Left renal pelvis (tissue), 4 donors: ENCODE measurements at regions not wholly inside any gene's neighbourhood (a gene's known extent, or its start where the extent isn't known, plus 50 kb on each side); places are given as distances from the start of the nearest gene placed in this dataset.

Experiments used
- DNase-seq, 4 donors: peaks; one replicate each; pipeline ENCODE4 v3.0.0-alpha.2; 2013; ENCODE audit warnings: low read depth in 4 of 4, low spot score in 3 of 4

DNA sequence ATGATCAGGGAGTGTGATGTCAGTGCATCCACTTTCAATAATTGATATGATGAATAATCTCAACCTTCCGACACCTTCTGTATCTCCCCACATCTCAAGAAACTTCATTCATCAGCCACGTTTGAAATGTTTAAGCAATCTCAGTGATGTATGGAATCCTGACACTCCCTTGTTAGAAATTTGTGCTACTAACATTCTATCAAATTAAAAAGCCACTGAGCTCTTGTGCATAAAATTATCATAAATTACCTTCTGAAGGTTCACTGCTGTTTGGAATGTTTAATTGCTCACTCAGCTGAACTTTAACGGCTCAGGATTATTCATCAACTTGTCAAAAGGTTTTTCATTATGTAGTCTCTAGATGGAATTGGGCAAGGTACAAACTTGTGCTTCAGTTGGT, 108.4 kb upstream of the DPH6 start:
- no peak for DNase-seq

DNA sequence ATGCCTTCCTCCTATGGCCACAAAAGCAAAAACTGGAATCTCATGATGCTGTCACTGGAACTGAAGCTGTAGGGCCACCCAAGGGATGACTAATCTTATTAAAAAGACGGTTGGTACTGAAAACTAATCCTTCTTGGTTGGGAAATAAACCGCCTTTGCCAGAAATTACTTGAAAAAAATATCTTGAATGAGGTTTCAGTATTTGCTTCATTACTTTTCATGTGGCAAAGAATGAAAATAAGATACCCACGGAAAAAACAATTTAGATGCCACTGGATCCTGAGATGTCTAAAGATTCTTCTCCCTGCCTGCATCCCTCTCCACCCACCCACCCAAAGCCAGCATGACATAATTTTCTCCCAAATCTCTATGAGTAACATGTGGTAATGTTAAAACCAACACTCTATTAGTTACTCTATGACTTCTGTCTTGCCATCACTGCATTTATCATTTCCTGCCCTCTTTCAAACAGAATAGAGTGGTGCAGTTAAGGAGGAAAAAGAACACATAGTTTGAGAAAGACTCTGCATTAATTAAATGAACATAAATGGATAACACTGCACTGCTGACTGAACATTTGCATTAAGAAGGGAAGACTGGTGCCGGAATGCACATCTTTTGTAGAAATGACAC, 111.8 kb upstream of the DPH6 start:
- no peak for DNase-seq

DNA sequence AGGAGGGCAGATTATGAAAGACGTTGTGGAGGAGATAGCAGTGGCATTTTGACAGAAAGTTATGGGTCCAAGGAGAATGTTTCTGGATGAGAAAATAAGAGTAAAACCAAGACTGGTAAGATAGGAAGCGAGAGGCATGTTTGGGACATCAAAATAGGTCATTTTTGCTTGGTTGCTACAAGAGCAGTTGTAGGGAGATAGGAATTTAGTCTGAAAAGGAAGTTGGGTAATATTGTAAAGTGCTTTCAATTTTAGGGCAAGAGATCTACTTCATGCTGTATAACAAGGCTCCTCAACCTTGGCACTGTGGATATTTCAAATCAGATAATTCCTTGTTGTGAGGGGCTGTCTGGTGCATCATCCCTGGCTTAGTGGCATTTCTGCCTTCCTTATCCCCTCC, 118.0 kb upstream of the DPH6 start:
- no peak for DNase-seq

DNA sequence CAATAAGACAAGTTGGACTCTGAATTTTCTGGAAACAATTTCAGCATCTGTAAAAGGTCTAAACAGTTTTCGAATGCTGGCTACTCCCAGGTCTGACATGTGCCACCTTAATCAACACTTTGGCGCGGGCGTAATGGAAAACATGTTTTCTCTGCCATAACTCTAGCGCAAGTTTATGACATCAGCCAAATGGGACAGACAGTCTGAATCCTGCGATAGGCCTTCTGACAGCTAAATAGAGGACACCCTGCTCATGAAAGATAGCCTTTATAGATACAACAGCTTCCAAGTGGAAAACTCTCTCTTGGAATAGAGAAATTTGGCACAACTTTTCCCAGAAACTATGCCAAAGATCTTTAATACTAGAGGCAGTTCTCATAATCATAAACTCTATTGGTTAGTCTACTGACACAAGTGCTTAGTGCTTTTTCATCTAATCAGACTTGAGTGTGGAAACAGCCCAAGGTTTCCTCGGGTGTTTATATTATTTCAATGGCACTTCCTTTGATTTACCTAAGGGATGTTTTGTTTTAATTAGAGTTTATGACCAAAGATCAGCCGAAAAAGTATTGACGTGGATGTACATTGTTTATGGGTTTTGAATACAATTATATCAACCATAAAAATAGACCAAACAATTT, 120.1 kb upstream of the DPH6 start:
- DNase-seq: no peak

DNA sequence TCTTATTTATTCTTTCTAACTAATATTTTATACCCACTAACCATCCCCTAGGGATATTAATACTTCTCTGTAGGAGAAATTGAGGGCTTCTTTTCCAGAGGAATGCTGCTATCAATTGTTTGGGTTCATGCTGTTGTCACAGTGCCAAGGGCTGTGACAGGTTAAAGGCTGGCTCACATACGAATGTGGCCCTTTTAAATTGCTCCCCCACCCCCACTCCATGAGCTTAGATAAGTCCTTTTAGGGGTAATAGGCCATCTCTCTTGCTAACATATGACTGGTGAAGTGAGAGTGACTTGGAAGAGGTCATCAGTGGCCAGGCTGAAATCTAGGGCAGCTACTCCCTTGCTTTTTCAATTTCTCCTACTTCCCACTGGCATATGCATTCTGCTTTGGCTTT, 121.9 kb upstream of the DPH6 start:
- no peak for DNase-seq

DNA sequence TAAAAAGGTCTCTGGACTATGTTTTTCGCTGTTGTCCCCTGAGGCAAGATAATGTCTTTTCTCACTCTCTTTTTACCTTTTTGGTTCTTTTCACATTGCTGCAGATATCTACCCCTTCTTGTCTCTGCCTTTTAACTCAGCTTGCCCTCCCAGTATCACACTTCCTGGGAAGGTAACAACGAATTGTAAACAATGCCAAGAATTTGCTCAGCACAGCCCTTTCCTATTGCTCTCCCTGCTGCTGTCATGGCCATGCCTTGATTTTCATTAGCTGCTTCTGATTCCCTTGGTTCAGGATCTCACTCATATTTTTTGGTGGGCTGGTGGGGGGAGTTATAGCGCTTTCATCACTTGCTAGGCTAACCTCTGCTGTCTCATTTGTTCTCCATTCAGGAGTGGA, 123.1 kb upstream of the DPH6 start:
- DNase-seq: no peak

DNA sequence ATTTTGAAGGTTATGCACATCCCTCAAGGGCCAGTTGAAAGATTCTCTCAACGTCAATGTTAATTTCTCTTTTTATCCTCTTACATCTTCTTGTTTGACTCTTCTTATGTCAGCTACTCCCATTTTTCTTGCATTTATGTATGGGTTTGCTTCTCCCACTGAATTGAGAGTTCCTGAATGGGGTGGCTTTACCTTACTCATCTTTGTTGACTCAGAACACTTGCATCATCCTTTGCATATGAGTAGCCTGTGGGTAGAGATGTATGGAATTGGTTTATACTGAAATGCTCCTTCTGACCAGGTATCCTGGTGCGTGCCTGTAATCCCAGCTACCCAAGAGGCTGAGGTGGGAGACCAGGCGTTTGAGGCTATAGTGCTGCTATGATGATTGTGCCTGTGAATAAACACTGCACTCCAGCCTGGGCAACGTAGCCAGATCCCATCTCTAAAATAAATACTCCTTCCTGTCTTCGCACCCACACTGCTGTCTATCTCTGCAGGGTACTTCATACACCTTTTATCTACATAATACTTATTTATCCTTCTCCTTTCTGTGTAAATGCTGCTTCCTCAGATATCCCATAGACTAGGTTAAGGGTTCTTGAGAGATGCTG, 123.6 kb upstream of the DPH6 start:
- DNase-seq: no peak

DNA sequence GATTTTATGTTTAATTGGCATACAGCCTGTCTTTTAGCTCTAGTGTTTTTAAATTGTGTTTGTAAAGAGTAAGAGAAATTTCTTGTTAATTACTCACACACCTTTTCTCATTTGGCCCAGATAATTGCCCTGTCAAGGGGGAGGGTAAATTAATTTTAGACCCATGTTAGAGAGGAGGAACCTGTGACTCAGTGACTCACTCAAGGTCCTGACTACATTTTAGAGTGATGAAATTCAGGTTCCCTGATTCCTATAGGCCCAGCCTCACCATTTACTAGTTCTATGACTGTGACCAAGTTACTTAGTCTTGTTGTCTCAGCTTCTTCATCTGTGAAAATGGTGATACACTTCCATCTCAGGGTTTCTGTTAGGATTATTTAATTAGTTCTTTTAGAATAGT, 125.2 kb upstream of the DPH6 start:
- no peak for DNase-seq

DNA sequence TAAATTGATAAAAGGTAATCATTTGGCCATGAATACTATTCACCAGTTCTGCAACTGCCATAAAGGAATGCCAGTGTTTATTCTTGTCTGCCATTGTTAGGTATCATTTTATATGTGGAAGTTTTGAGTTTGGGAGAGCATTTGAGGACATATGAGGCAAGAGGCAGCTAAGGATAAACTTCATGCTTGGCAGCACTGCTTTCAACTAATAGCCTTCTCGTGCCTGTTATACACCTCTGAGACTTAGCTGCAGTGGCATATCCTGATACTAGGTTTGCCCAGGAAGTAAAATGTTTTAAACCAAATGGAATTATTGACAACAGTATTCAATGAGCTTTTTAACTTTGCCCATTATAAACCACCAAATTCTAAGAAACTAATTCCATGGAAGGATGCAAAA, 126.0 kb upstream of the DPH6 start:
- no peak for DNase-seq

DNA sequence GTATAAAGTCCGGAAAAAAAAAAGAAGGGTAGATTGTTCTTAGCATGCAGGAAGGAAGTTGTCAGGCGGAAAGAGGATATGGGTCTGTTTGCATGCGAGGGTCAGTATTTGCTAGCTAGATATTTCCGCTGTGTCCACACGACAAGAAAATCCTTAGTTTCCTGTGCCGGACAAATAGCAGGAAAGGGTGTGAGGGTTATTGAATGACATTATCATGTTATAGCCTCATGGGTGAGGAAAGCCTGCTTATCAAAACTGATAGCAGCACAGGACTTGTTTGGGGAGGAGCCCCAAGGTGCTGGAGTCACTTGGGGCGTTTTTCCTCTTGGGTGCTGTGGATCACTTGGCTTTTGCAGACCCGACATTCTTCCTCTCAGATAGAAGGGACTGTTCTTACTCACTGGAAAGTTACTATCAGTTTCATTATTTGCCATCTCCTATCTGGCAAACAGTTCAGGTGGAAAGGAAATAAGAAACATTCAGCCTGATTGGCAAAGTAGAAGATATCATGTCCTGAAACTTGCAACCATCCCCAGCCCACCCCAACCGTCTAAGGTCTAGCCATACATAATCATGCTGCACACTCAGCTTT, 127.2 kb upstream of the DPH6 start:
- no peak for DNase-seq

DNA sequence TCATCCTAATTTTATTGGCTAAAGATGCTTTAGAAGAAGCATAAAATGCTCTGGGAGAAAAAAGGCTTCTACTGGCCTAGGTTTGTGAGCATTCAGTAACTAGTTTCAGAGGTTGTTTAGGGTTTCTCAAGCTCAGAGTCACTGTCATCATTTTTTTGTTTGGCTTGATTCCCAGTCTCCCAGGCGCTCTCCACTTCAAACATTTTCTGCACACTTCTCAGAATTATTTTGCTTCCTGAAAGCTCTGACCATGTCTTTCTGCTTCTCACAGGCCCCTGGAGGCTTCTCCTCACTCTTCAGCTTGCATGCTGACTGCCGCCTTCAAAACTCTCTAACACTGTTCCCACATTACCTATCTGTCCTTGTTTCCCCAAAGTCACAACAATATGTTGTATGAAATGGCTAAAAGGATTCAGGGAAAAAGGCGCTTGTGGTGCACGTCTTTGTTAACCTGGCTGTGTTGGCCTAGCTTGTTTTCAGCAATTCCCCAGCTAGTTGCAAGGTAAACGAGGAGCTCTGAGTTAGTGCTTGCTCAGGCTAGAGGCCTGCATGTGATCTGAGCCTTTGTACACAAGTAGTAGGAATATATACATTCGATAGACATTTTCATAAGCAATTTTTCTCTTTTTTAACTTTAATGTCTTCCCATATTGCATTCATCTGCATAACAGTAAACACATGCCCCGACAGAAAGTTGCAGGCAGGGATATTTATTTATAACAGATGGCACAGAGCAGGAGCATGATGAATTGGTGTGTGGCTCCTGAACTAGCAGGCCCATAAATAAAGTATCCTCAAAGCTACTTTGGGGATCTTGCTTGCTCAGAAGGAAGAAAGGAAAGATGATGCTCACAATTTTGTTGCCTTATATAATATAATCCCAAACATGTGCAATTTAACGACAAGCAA, 129.2 kb upstream of the DPH6 start:
- no peak for DNase-seq

DNA sequence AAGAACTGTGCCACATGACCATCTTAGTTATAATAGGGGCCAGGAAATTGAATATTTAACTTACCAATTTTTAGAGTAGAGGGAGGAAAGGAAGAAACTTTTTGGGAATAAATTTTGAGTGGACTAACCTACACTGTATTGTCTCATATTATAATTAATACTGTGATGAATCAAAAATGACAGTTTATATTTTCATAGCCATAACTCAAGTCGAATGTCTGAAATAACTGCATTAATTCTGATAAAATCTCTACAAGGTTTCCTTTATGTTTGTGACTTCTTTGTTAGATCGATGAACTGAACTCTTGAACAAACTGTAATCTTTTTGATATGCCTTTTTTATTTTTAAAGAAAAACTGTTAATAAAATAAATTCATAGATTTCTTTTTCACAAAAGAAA, 132.8 kb upstream of the DPH6 start:
- DNase-seq: no peak

DNA sequence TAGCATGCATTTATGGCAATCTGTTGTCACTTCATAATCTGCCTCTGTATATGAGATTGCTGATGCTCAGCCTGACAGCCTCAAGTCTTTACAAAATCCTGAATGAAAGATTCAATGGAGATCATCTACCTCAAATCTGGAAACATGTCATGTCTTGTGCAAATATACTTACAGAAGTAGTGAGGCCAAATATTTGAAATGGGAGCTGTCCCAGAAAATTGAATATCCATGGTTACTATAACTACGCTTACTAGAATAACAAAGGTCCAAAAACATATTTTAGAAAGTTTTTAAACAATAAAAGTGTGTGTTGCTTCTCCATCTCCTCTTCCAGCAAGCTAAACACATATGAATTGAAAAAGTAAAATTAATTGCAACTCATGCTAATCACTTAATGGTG, 133.2 kb upstream of the DPH6 start:
- no peak for DNase-seq

DNA sequence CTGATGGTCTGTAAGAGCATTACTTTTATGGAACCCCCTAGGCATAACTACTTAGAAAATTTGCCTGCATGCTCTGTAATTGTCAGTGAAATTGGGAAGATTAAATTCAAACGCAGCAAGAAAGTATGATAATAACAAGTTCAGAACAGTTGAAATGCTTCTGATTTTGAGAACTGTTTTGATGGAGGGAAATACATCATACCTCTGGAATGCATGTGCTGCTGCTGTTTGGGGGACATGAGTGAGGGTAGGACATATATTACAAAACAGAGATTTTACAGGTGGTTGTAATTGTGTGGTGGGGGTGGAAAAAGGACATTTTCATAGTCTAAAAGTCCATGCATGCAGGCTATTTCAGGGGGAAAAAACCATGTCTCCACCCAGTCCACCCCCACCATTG, 135.0 kb upstream of the DPH6 start:
- no peak for DNase-seq

DNA sequence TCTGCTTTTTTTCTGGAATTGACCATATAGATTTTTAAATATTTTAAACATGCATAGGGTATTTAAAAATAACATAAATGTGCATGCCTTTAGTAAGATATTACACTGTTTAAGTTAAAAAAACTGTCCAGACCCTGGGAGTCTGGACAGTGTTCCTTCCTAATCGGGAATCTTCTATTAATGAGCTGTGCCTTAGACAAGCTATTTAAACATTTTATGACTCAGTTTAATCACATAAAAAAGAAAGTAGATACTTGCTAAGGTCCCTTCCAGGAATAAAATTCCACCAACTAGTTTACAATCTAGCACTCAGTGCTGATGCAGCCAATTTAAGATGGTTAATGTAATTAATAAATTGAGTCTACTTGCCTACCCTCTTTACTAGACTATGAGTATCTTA, 140.4 kb upstream of the DPH6 start:
- DNase-seq: no peak

DNA sequence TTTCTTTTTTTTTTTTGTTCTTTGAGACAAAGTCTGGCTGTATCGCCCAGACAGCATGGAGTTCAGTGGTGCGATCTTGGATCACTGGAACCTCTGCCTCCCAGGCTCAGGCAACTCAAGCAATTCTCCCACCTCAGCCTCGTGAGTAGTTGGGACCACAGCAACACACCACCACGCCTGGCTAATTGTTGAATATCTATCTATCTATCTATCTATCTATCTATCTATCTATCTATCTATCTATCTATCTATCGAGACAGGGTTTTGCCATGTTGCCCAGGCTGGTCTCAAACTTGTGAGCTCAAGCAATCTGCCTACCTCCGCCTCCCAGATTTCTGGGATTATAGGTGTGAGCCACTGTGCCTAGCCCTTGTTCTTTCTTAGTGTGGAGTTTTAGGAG, 143.3 kb upstream of the DPH6 start:
- no peak for DNase-seq

DNA sequence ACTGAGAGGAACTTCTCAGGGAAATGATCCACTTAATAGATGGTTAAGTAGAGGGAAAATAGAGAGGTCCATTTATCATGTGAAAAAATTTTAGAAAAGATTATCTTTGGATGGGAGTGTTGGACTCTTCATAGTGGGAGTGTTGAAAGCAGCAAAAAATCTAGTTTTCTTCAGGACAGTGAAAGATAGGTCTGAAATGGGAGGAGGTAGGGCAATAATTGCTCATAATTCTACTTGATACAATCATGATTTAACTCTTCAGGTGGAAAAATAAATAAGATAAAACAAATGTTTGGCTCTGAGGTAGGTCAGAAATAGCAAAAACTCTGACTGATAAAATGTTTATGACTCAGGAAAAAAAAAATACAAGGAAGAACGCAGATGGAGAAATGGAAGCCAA, 144.1 kb upstream of the DPH6 start:
- no peak for DNase-seq

DNA sequence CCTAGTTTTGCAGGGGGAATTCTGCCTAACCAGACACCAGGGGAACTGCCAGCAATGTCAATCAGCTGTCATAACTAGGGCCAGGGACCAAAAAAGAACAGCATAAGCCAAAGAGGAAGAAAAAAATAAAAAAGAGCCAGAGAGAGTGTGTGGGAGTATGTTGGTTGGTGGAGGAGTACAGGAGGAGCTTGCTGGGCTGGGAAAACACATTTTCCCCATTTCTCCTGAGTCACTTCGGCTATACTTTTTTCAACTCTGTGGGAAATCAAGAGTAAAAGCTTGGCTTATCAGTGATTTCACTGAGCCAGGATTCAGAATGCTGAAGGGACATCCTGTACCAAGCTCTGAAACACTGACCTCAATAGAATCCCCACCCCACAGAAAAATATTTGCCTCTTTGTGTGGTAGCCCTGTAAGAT, 144.7 kb upstream of the DPH6 start:
- no peak for DNase-seq

DNA sequence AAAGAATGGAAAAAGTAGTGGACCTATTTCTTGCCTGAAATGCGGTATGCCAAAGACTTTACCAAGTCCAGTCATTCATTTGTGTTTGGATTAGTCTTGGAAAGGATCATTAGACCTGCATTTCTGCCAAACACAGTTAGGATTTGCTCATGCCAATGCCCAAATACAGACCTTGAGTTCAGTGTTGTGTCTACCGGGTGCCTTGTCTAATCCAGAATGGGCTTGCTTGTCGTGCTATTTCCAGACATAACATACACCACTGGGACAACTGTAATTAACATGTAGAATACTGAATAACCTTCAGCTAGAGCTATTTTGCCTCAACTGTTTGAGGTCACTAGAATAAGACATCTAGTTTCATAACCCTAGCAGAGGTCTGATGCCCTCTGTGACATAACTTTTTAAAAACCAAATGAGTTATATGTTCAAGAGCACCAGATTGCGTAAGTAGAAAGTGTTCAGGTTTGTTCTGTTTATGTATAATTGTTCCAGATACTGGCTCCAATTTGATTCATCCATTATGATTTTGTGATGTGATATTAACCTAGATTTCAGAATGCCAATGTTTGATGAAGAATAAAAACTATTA, 145.3 kb upstream of the DPH6 start:
- no peak for DNase-seq
